ENCODE measurements at regions not wholly inside any gene's neighbourhood (a gene's known extent, or its start where the extent isn't known, plus 50 kb on each side); places are given as distances from the start of the nearest gene placed in this dataset.

- DNase-seq = no peak
Measured at GRCh38 chr13:65095161-65096082, 2134.7 kb downstream of the PCDH9 start.

- DNase-seq = no peak
Measured at GRCh38 chr13:65093357-65093756, 2136.8 kb downstream of the PCDH9 start.

- no peak for DNase-seq
Measured at GRCh38 chr13:65091031-65091430, 2139.1 kb downstream of the PCDH9 start.

- no peak for DNase-seq
Measured at GRCh38 chr13:65090186-65090585, 2139.9 kb downstream of the PCDH9 start.

- no peak for DNase-seq
Measured at GRCh38 chr13:65088906-65089305, 2141.2 kb downstream of the PCDH9 start.

GRCh38 chr13:65085977-65086376, 2144.2 kb downstream of the PCDH9 start:
- no peak for DNase-seq

- no peak for DNase-seq
Measured at GRCh38 chr13:65074248-65074647, 2155.9 kb downstream of the PCDH9 start.

- DNase-seq = no peak
Measured at GRCh38 chr13:65064967-65065366, 2165.2 kb downstream of the PCDH9 start.

GRCh38 chr13:65063753-65064152, 2166.4 kb downstream of the PCDH9 start:
- DNase-seq = no peak

GRCh38 chr13:65057986-65058385, 2172.2 kb downstream of the PCDH9 start:
- no peak for DNase-seq

GRCh38 chr13:65054277-65054676, 2175.9 kb downstream of the PCDH9 start:
- DNase-seq = no peak

GRCh38 chr13:65036999-65037398, 2193.1 kb downstream of the PCDH9 start:
- no peak for DNase-seq

- DNase-seq = no peak
Measured at GRCh38 chr13:65035302-65035701, 2194.8 kb downstream of the PCDH9 start.

GRCh38 chr13:65034266-65034665, 2195.9 kb downstream of the PCDH9 start:
- DNase-seq = no peak

GRCh38 chr13:65032825-65033224, 2197.3 kb downstream of the PCDH9 start:
- no peak for DNase-seq

GRCh38 chr13:65028101-65028500, 2202.0 kb downstream of the PCDH9 start:
- DNase-seq = no peak

GRCh38 chr13:65026505-65026904, 2203.6 kb downstream of the PCDH9 start:
- DNase-seq = no peak

- DNase-seq = no peak
Measured at GRCh38 chr13:65011378-65011777, 2218.8 kb downstream of the PCDH9 start.

- DNase-seq = no peak
Measured at GRCh38 chr13:64997438-64997837, 2232.7 kb downstream of the PCDH9 start.

GRCh38 chr13:64993514-64994164, 2236.5 kb downstream of the PCDH9 start:
- no peak for DNase-seq

- no peak for DNase-seq
Measured at GRCh38 chr13:64992314-64992713, 2237.8 kb downstream of the PCDH9 start.

GRCh38 chr13:64985075-64985474, 2245.1 kb downstream of the PCDH9 start:
- no peak for DNase-seq

GRCh38 chr13:64962404-64962803, 2267.7 kb downstream of the PCDH9 start:
- no peak for DNase-seq

- no peak for DNase-seq
Measured at GRCh38 chr13:64959276-64959675, 2270.9 kb downstream of the PCDH9 start.
